ENCODE measurements at regions not wholly inside any gene's neighbourhood (a gene's known extent, or its start where the extent isn't known, plus 50 kb on each side); places are given as distances from the start of the nearest gene placed in this dataset.
A peak's percentile ranks its signal among the peaks of the same experiment; 100 is the strongest.

- DNase-seq: peak in 1 of 7 donors; percentile 33
- Histone ChIP-seq H3K27me3 (peaks cover 10% of the 10 kb centered on the region), H3K36me3 (replicated peaks in 1 of 2) (no peaks in the 10 kb centered on the region), H3K27ac (no peak overlapping the region), H3K9me3 (replicated peaks in 1 of 3) (no peaks in the 10 kb centered on the region), H3K4me3 (no peak overlapping the region), H3K4me1 (replicated peaks in 1 of 2) (no peaks in the 10 kb centered on the region)
- no peak for TF ChIP-seq CTCF (IDR thresholded peaks at IDR 0.05)
- no peak for TF ChIP-seq POLR2A (IDR thresholded peaks at IDR 0.05)
- WGBS, 4 donors: 34 to 62% (median 44%) methylated on average over 17 to 23 of the region's 23 CpGs
- intact Hi-C loops (cut with DNase I): no loop called here
Observed at GRCh38 chr22:47550524-47551430, 788.3 kb downstream of the TBC1D22A start.

GRCh38 chr22:47549741-47550340 lies 787.4 kb downstream of the TBC1D22A start:
- 68 to 79% (median 71%) methylated on average over 17 of the region's 17 CpGs for WGBS, 4 donors

GRCh38 chr22:47548953-47549740 lies 786.7 kb downstream of the TBC1D22A start:
- peaks cover 10% of the 10 kb centered on the region for H3K27me3 ChIP-seq
- DNase-seq: no peak
- H3K9me3 ChIP-seq (replicated peaks in 1 of 3): no peaks in the 10 kb centered on the region
- TF ChIP-seq CTCF (IDR thresholded peaks at IDR 0.05): no peak
- TF ChIP-seq POLR2A (IDR thresholded peaks at IDR 0.05): no peak
- no peaks in the 10 kb centered on the region for H3K36me3 ChIP-seq (replicated peaks in 1 of 2)
- intact Hi-C loops (cut with DNase I): no loop called here
- H3K4me3 ChIP-seq: no peak overlapping the region
- no peaks in the 10 kb centered on the region for H3K4me1 ChIP-seq (replicated peaks in 1 of 2)
- no peak overlapping the region for H3K27ac ChIP-seq
- WGBS, 4 donors: 68 to 80% (median 75%) methylated on average over 9 to 12 of the region's 12 CpGs

More at GRCh38 chr22:47549741-47550340, 787.4 kb downstream of the TBC1D22A start:
- Histone ChIP-seq H3K4me3 (no peak overlapping the region), H3K27me3 (peaks cover 10% of the 10 kb centered on the region), H3K36me3 (replicated peaks in 1 of 2) (no peaks in the 10 kb centered on the region), H3K9me3 (replicated peaks in 1 of 3) (no peaks in the 10 kb centered on the region), H3K27ac (no peak overlapping the region), H3K4me1 (replicated peaks in 1 of 2) (no peaks in the 10 kb centered on the region)
- DNase-seq: peak in 1 of 7 donors; percentile 24
- TF ChIP-seq POLR2A (IDR thresholded peaks at IDR 0.05) (no peak), CTCF (IDR thresholded peaks at IDR 0.05) (no peak)
- intact Hi-C loops (cut with DNase I): no loop called here

Measured in adrenal gland (tissue), 9 donors.